PFSK-1 (cell line): ENCODE measurements at regions not wholly inside any gene's neighbourhood (a gene's known extent, or its start where the extent isn't known, plus 50 kb on each side); places are given as distances from the start of the nearest gene placed in this dataset.

Source experiments
- REST ChIP-seq, 2 experiments: IDR thresholded peaks; 2 replicates each; pipeline versions ENCODE4 v1.6.1 to v1.8.0; 2011 to 2012; ENCODE audit warnings: low read depth in 2 of 2, low read length in 2 of 2, control low read depth in 1 of 2, inconsistent platforms in 1 of 2, mild to moderate bottlenecking in 1 of 2, moderate library complexity in 1 of 2; ENCODE audit not compliant: insufficient read depth in 1 of 2
- SIN3A ChIP-seq: IDR thresholded peaks from 2 replicates; pipeline ENCODE4 v1.6.1; 2012; ENCODE audit warnings: mild to moderate bottlenecking, low read length, moderate library complexity, borderline replicate concordance; ENCODE audit not compliant: insufficient read depth

- no peak for TF ChIP-seq REST (IDR thresholded peaks at IDR 0.05; ENCODE audit: insufficient read depth in 1 of 2, low read depth in 2 of 2, low read length in 2 of 2)
- TF ChIP-seq SIN3A, result no peak
Observed at GRCh38 chr1:182292193-182292741, 99.3 kb downstream of the GLUL start.
